Colonic mucosa (tissue), 4 donors: ENCODE measurements at regions not wholly inside any gene's neighbourhood (a gene's known extent, or its start where the extent isn't known, plus 50 kb on each side); places are given as distances from the start of the nearest gene placed in this dataset.

Experiments
- DNase-seq: peaks from one replicate; pipeline ENCODE4 v3.0.0-alpha.2; 2020
- H3K27ac ChIP-seq: fragments of 200-600 bp; one replicate; pipeline ENCODE4 v1.8.0; 2021
- H3K27me3 ChIP-seq: fragments of 200-600 bp; one replicate; pipeline ENCODE4 v1.8.0; 2021
- H3K36me3 ChIP-seq: fragments of 200-600 bp; one replicate; pipeline ENCODE4 v1.8.0; 2021
- H3K4me1 ChIP-seq: fragments of 200-600 bp; one replicate; pipeline ENCODE4 v1.8.0; 2021; ENCODE audit warnings: mild to moderate bottlenecking
- H3K4me3 ChIP-seq: fragments of 200-600 bp; one replicate; pipeline ENCODE4 v1.8.0; 2021
- H3K9ac ChIP-seq, 2 donors: one replicate each; pipeline ENCODE4 v1.7.0; 2013; ENCODE audit warnings: control low read depth in 2 of 2, low read depth in 2 of 2, low read length in 2 of 2
- H3K9me3 ChIP-seq: fragments of 200-600 bp; one replicate; pipeline ENCODE4 v1.8.0; 2021
- CTCF ChIP-seq: fragments of 200-600 bp; IDR thresholded peaks from one replicate; pipeline ENCODE4 v1.8.0; 2022; ENCODE audit warnings: antibody characterized with exemption, mild to moderate bottlenecking
- intact Hi-C: fragments of 100-400 bp; cut with DNase I; formaldehyde crosslinking; loops from one replicate; pipeline ENCODE4 v1.14.1; 2022
- donor health status: healthy.
- donor health status: DM: no; HTN: no; CAD: no.
- donor health status: DM: no; HTN: no; CAD: no.

GRCh38 chr18:73940721-73941120 is 206.9 kb downstream of the FBXO15 start:
- H3K9me3 ChIP-seq: no peaks in the 10 kb centered on the region
- no peak overlapping the region for H3K27ac ChIP-seq
- no peaks in the 10 kb centered on the region for H3K27me3 ChIP-seq
- no peak overlapping the region for H3K4me3 ChIP-seq
- no peak for DNase-seq
- TF ChIP-seq CTCF: no peak
- no peaks in the 10 kb centered on the region for H3K36me3 ChIP-seq
- intact Hi-C loops: no loop called here
- H3K9ac ChIP-seq: no peak overlapping the region
- no peaks in the 10 kb centered on the region for H3K4me1 ChIP-seq

GRCh38 chr18:73939391-73939790 is 208.2 kb downstream of the FBXO15 start:
- intact Hi-C loops: no loop called here
- no peak for DNase-seq
- no peaks in the 10 kb centered on the region for H3K4me1 ChIP-seq
- H3K36me3 ChIP-seq: no peaks in the 10 kb centered on the region
- TF ChIP-seq CTCF: no peak
- H3K9ac ChIP-seq: no peak overlapping the region
- no peaks in the 10 kb centered on the region for H3K27me3 ChIP-seq
- H3K27ac ChIP-seq: no peak overlapping the region
- H3K4me3 ChIP-seq: no peak overlapping the region
- H3K9me3 ChIP-seq: no peaks in the 10 kb centered on the region

GRCh38 chr18:73933685-73934084 is 213.9 kb downstream of the FBXO15 start:
- no peak overlapping the region for H3K27ac ChIP-seq
- intact Hi-C loops: no loop called here

GRCh38 chr18:73932976-73933375 is 214.7 kb downstream of the FBXO15 start:
- DNase-seq: no peak
- intact Hi-C loops: no loop called here
- Histone ChIP-seq H3K9ac (no peak overlapping the region), H3K9me3 (no peaks in the 10 kb centered on the region), H3K4me3 (no peak overlapping the region), H3K27me3 (no peaks in the 10 kb centered on the region), H3K36me3 (no peaks in the 10 kb centered on the region), H3K27ac (no peak overlapping the region), H3K4me1 (no peaks in the 10 kb centered on the region)
- no peak for TF ChIP-seq CTCF

More at GRCh38 chr18:73933685-73934084, 213.9 kb downstream of the FBXO15 start:
- no peaks in the 10 kb centered on the region for H3K9me3 ChIP-seq
- H3K9ac ChIP-seq: no peak overlapping the region
- no peaks in the 10 kb centered on the region for H3K36me3 ChIP-seq
- H3K4me3 ChIP-seq: no peak overlapping the region
- H3K27me3 ChIP-seq: no peaks in the 10 kb centered on the region
- TF ChIP-seq CTCF: no peak
- no peaks in the 10 kb centered on the region for H3K4me1 ChIP-seq
- DNase-seq: no peak

GRCh38 chr18:73927496-73927895 is 220.1 kb downstream of the FBXO15 start:
- Histone ChIP-seq H3K36me3 (no peaks in the 10 kb centered on the region), H3K27ac (no peak overlapping the region), H3K9ac (no peak overlapping the region), H3K27me3 (no peaks in the 10 kb centered on the region), H3K9me3 (no peaks in the 10 kb centered on the region), H3K4me3 (no peak overlapping the region), H3K4me1 (no peaks in the 10 kb centered on the region)
- no peak for TF ChIP-seq CTCF
- intact Hi-C loops: no loop called here
- DNase-seq: no peak

GRCh38 chr18:73924836-73925235 is 222.8 kb downstream of the FBXO15 start:
- H3K9me3 ChIP-seq: no peaks in the 10 kb centered on the region
- no peak for DNase-seq
- no peaks in the 10 kb centered on the region for H3K27me3 ChIP-seq
- no peaks in the 10 kb centered on the region for H3K36me3 ChIP-seq
- TF ChIP-seq CTCF: no peak
- no peaks in the 10 kb centered on the region for H3K4me1 ChIP-seq
- no peak overlapping the region for H3K4me3 ChIP-seq
- no peak overlapping the region for H3K9ac ChIP-seq
- H3K27ac ChIP-seq: no peak overlapping the region
- intact Hi-C loops: no loop called here
